Right atrium auricular region (tissue), 2 donors: ENCODE measurements at regions not wholly inside any gene's neighbourhood (a gene's known extent, or its start where the extent isn't known, plus 50 kb on each side); places are given as distances from the start of the nearest gene placed in this dataset.
A peak's percentile ranks its signal among the peaks of the same experiment; 100 is the strongest.
"Not testable (repeated sequence)": the region's sequence is repeated elsewhere in the genome, so short reads cannot be mapped to it uniquely, and the experiment has no call there.

Experiments used
- DNase-seq: peaks from one replicate; pipeline ENCODE4 v3.0.0-alpha.2; 2019; ENCODE audit warnings: low spot score
- H3K27ac ChIP-seq, 2 donors: fragments of 200-600 bp; sonication (generic); 1 replicate in 1 of 2; 2 replicates in 1 of 2; pipeline ENCODE4 v1.5.1; 2016 to 2019
- H3K27me3 ChIP-seq, 2 donors: fragments of 200-600 bp; sonication (generic); one replicate each; pipeline versions ENCODE4 v1.5.1 to v1.6.0; 2017 to 2019
- H3K36me3 ChIP-seq: fragments of 200-600 bp; sonication (generic); one replicate; pipeline ENCODE4 v1.5.1; 2016
- H3K4me1 ChIP-seq, 2 donors: fragments of 200-600 bp; sonication (generic); one replicate each; pipeline versions ENCODE4 v1.5.1 to v1.6.0; 2017 to 2019
- H3K4me3 ChIP-seq, 2 donors: fragments of 200-600 bp; sonication (generic); 1 replicate in 1 of 2; 2 replicates in 1 of 2; pipeline ENCODE4 v1.5.1; 2017 to 2019; ENCODE audit warnings: mild to moderate bottlenecking in 1 of 2, moderate library complexity in 1 of 2
- H3K9me3 ChIP-seq, 2 donors: fragments of 200-600 bp; sonication (generic); one replicate each; pipeline ENCODE4 v1.5.1; 2019
- TF ChIP-seq, protein P1 (sequence below), 2 donors: fragments of 200-600 bp; sonication (generic); IDR thresholded peaks; one replicate each; pipeline ENCODE4 v1.5.1; 2019; ENCODE audit warnings: antibody characterized with exemption in 2 of 2

DNA sequence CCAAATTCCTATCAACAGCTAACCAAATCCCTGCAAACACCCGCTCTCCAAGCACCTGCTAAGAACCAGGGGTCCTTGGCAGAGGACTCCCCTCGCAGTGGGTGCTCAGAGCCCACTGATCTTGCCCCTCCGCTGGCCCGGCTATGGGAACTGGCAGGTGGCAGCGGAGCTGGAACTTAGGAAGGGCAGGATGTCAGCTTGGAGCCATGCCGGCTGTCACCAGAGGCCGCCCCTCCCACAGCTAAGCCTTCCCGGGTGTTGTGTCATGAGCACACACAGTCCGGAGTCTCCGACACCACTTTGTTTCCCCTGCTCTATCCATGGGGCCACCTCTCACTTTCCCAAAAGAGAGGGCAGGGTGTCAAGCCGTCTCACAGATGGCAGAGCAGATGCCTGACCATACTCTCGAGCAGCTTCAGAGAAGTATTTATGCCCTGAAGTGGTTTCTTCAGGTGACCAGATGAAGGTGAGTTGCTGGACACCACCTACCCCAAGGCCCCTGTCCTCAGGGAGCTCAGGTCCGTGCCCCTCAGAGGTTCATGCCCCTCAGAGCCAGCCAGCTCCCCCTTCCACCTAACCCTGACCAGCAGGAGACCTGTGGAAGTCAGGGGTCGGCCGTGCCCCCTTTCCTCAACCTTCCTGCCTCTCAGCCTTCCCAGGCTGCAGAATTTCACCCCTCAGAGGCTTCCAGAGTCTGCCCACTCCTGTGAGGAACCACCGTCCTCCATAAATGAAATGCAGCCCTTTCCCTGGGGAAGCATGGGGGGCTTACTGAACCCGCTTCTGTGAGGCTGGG, 545.7 kb upstream of the B3GAT1 start:
- Histone ChIP-seq H3K9me3 (no peaks in the 10 kb centered on the region), H3K4me1 (no peaks in the 10 kb centered on the region), H3K27me3 (no peaks in the 10 kb centered on the region), H3K36me3 (no peaks in the 10 kb centered on the region), H3K4me3 (no peak overlapping the region), H3K27ac (no peak overlapping the region)
- peak; percentile 21 for DNase-seq
- TF ChIP-seq, protein P1, sequence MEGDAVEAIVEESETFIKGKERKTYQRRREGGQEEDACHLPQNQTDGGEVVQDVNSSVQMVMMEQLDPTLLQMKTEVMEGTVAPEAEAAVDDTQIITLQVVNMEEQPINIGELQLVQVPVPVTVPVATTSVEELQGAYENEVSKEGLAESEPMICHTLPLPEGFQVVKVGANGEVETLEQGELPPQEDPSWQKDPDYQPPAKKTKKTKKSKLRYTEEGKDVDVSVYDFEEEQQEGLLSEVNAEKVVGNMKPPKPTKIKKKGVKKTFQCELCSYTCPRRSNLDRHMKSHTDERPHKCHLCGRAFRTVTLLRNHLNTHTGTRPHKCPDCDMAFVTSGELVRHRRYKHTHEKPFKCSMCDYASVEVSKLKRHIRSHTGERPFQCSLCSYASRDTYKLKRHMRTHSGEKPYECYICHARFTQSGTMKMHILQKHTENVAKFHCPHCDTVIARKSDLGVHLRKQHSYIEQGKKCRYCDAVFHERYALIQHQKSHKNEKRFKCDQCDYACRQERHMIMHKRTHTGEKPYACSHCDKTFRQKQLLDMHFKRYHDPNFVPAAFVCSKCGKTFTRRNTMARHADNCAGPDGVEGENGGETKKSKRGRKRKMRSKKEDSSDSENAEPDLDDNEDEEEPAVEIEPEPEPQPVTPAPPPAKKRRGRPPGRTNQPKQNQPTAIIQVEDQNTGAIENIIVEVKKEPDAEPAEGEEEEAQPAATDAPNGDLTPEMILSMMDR (IDR thresholded peaks at IDR 0.05) = no peak

DNA sequence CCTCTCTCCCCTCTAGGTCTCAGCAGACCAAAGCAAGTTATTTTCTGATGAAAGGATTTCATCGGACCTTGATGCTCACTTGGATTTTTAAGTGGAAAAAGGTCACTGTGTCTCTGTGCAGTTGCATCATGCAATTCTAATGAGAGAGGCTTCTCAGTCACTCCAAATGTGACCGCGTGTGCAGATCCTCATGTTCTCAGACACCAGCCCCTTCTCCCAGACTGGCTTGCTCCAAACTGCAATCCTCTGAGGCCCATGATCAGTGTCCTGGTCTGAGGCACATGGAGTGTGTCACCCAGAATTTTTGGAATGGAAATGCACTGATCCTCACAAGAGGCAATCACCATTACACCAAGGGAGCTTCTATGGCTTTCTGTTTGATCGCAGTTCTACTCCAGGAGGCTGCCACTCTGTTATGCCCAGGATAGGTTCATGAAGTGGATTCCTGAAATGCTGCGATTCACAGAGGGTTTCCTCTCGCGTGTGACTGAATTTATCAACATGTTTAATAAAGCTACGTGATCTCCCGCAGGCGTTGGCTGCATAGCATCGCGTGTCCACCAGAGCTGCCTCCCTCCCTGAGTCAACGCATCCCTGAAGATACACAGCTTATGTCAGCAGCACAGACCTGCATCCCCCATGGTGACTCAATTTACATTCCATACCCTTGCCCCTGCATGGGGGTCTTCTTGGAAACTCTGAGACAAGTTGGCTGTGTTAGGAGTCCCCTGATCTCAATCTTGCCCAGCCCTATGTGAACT, 544.6 kb upstream of the B3GAT1 start:
- no peak overlapping the region for H3K4me3 ChIP-seq
- no peaks in the 10 kb centered on the region for H3K4me1 ChIP-seq
- H3K27me3 ChIP-seq = no peaks in the 10 kb centered on the region
- H3K36me3 ChIP-seq = no peaks in the 10 kb centered on the region
- H3K9me3 ChIP-seq = no peaks in the 10 kb centered on the region
- TF ChIP-seq, protein P1 (IDR thresholded peaks at IDR 0.05) = no peak
- peak; percentile 21 for DNase-seq
- H3K27ac ChIP-seq = no peak overlapping the region

DNA sequence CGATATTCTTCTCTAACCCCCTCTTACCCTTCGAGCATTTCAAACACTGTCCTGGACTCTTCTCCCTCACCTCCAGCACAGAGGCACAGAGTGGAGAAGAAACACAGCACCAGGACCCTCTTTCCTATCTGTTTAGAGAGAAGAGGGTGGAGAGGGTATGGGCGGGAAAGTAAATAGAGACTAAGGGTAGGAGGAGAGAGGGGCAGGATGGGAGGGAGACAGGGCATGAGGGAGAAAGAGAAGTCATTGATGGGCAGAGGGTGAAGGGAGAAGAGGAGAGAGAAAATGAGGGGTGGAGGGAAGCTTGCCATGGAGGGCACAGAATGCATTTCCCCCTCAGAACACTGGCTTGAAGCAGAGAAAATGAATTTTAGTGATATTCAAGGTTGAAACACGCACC, 543.9 kb upstream of the B3GAT1 start:
- not testable (repeated sequence) for H3K27ac ChIP-seq, H3K4me3 ChIP-seq, H3K36me3 ChIP-seq, H3K4me1 ChIP-seq, H3K27me3 ChIP-seq, H3K9me3 ChIP-seq
- DNase-seq = peak; percentile 13

DNA sequence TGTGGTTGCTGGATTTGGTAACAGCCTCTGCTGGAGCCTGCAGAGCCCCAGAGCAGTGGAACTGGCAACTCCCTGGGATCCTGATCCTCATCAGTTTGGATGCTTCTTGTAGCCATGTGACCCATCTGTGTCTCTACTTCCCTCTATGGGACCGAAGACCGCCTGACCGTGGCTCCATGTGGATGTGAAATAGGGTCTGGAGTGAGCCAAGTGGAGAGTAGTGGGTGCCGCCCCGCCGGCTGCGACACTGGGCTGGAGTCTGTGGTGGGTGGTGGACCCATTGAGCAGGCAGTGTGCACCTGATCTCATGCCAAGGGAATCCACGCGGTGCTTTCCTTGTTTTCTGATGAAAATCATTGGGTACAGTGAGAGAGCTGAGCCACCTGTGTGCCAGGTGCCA, 543.2 kb upstream of the B3GAT1 start:
- TF ChIP-seq, protein P1 (IDR thresholded peaks at IDR 0.05) = no peak
- Histone ChIP-seq H3K36me3 (no peaks in the 10 kb centered on the region), H3K4me1 (no peaks in the 10 kb centered on the region), H3K27me3 (no peaks in the 10 kb centered on the region), H3K4me3 (no peak overlapping the region), H3K9me3 (no peaks in the 10 kb centered on the region), H3K27ac (no peak overlapping the region)
- DNase-seq = peak; percentile 51

DNA sequence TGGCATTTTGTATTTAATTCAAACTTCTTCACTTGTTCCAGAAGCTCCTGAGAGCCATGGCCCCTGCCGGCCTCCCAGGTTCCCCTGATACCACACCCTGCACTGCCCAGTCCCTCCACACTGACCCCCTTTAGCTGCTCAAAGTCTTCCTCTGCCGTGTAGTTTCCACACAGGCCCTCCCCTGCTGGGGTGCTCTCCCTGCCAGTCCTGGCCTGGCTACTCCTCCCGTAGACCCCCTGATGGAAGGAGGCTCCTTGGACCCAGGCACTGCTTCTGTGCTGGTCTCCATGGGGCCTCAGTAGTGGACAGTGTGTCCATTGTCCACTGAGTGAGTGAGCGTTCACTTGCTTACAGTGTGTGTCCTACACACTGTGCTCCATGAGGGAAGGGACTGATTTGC, 542.4 kb upstream of the B3GAT1 start:
- not testable (repeated sequence) for H3K9me3 ChIP-seq, H3K4me1 ChIP-seq, H3K27ac ChIP-seq, H3K27me3 ChIP-seq, H3K4me3 ChIP-seq, H3K36me3 ChIP-seq
- DNase-seq = peak; percentile 40

DNA sequence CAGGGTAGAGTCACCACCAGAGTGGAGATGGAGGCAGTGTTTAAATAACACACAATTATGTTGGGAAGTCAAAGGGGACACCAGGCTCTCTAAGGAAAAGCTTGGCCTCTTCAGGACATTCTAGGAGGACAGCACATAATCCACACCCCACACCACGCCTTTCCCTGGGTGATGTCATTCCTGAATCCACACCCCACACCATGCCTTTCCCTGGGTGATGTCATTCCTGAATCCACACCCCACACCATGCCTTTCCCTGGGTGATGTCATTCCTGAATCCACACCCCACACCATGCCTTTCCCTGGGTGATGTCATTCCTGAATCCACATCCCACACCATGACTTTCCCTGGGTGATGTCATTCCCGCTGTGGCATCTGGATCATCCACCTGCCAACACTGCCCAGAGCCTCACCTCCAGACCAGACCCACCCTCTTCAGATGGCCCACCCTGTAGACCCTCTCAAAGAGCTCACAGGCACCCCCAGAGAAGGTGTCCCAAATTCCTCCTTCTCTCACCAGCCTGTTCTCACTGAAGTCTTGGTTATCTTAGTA, 541.5 kb upstream of the B3GAT1 start:
- not testable (repeated sequence) for H3K4me3 ChIP-seq, H3K27ac ChIP-seq, DNase-seq, H3K27me3 ChIP-seq, H3K4me1 ChIP-seq, H3K9me3 ChIP-seq, H3K36me3 ChIP-seq

DNA sequence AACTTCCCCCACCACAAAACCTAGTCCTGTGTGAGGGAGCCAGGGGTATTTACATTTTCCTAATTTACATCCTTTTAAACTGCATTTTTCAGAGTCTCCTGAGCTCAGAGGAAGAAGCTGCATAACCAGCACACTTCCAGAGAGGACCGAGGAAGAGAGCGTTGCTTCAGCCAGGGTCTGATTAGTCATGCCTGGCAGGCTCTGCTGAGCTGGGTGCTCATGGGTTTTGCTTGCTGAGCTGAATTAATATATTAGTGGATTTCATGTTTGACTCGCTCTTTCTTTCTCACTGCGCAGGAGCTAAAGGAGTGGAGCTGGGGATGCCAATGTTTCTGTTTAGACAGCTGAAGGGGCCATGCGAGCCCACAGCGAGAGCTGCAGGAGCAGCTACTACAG, 539.3 kb upstream of the B3GAT1 start:
- no peak overlapping the region for H3K27ac ChIP-seq
- H3K4me1 ChIP-seq = peaks cover 0 to 6% of the 10 kb centered on the region in 2 donors
- no peak overlapping the region for H3K4me3 ChIP-seq
- no peaks in the 10 kb centered on the region for H3K27me3 ChIP-seq
- H3K36me3 ChIP-seq = no peaks in the 10 kb centered on the region
- TF ChIP-seq, protein P1 (IDR thresholded peaks at IDR 0.05) = no peak
- DNase-seq = peak; percentile 73
- H3K9me3 ChIP-seq = no peaks in the 10 kb centered on the region
